Epithelial cell of esophagus (primary cell): ENCODE measurements at regions not wholly inside any gene's neighbourhood (a gene's known extent, or its start where the extent isn't known, plus 50 kb on each side); places are given as distances from the start of the nearest gene placed in this dataset.

Source experiments
- DNase-seq: peaks from one replicate; pipeline ENCODE4 v3.0.0; 2010; ENCODE audit warnings: low read depth
- H3K4me3 ChIP-seq: 2 replicates; pipeline ENCODE4 v1.5.1; 2011; ENCODE audit warnings: mild to moderate bottlenecking, low read length, control low read depth
- CTCF ChIP-seq: IDR thresholded peaks from 2 replicates; pipeline ENCODE4 v1.5.1; 2011; ENCODE audit warnings: low read depth, mild to moderate bottlenecking, low read length, control low read depth, inconsistent platforms; ENCODE audit not compliant: insufficient read depth; ENCODE audit errors: missing control alignments

DNA sequence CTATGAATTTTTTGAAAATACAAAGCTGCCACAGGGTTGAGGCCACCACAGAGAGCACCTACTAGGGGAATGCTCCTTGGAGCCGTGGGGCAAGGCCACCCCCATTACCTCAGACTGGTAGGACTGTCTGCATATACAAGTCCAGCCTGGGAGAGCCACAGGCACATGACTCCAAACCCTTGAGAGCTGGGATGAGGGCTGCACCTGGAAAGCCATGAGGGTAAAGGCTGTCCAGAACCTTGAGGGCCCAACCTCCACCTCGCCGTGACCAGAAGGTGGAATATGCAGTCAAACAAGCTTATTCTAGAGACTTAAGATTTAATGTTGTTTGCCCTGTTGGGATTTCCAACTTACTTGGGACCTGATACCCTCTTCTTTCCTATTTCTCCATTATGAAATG is 69.5 kb upstream of the TSLP start:
- DNase-seq, result no peak
- no peak overlapping the region for H3K4me3 ChIP-seq
- no peak for TF ChIP-seq CTCF

DNA sequence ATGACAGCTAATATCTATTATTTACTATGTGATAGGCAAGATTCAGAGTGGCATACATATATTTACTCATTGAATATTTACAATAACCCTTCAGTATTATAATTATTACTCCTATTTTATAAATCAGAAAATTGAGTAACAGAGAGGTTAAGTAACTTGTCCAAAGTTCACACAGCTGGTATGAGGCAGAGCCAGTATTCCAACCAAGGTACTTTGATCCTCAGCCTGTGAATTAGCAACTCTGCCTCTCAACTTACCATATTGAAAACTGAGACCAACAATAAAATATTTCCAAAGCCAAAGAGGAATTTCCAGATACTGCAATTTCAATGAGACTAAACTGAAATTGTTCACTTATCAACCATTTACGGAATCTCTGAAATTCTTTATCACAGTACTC is 67.9 kb upstream of the TSLP start:
- TF ChIP-seq CTCF, result no peak
- no peak for DNase-seq

DNA sequence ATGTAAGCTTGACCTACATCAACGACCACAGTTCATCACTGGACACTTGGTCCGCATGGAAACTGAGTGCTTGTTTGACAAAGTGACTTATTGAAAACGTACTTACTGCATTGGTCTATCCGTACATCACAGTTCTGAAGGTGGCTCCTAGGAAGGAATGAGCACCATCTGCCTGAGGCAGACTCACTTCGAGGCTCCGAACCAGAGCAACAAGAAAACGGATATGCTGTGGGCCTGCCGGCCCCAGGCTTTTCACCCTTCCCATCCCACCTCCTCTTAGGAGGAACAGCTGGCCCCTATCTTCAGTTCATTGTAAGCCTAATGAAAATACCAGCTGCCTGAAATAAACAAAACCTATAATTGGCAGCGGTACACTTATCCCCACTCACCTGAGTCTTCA is 67.2 kb upstream of the TSLP start:
- no peak for DNase-seq
- H3K4me3 ChIP-seq, result no peak overlapping the region
- TF ChIP-seq CTCF, result no peak

More for the DNA sequence above, 67.9 kb upstream of the TSLP start:
- no peak overlapping the region for H3K4me3 ChIP-seq

GRCh38 chr5:111010783-111011182 is 60.7 kb upstream of the TSLP start:
- DNase-seq, result no peak

DNA sequence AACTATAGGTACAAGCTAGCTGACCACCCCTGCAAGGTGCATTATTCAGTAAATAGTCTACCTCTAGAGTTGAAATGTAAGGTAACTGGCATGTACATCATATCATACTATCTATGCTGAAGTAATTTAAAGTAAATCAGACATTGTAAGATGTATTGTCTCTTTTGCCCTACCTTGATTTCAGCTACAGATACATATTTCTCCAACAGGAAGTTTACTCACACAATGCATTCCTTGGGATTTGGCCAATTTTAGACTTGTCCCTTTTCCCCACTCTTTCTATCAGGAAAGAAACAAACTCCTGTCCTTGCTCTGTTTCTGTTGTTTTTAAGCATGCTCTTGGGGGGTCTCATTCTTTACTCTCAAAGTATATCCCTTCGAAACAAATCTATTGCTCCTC is 58.5 kb upstream of the TSLP start:
- H3K4me3 ChIP-seq, result no peak overlapping the region
- no peak for TF ChIP-seq CTCF
- peak; percentile 64 for DNase-seq

More at GRCh38 chr5:111010783-111011182, 60.7 kb upstream of the TSLP start:
- TF ChIP-seq CTCF, result no peak
- no peak overlapping the region for H3K4me3 ChIP-seq

GRCh38 chr5:111016801-111017200 is 54.7 kb upstream of the TSLP start:
- DNase-seq, result peak; percentile 53
- TF ChIP-seq CTCF, result no peak
- H3K4me3 ChIP-seq, result no peak overlapping the region

DNA sequence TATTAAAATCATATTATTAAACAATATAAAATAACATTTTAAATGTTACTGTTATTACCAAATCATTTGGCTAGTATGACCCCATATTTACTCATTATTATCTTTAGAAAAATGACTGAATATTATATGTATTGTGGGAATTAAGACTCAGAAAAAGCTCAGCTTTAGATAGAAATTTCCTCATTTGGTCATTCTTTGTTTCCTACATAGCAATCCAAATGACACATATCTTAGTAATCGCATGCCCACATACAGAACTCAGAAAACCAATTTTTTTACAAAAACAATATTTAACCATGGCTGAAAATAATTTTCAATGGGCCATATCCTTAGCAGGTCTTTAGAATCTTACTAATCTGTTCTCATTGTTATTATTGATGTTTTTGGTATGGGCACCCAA is 53.8 kb upstream of the TSLP start:
- TF ChIP-seq CTCF, result no peak

More for the DNA sequence above, 53.8 kb upstream of the TSLP start:
- no peak overlapping the region for H3K4me3 ChIP-seq
- peak; percentile 10 for DNase-seq
